ENCODE measurements at regions not wholly inside any gene's neighbourhood (a gene's known extent, or its start where the extent isn't known, plus 50 kb on each side); places are given as distances from the start of the nearest gene placed in this dataset.

- DNase-seq (ENCODE audit: low read depth), result peak; percentile 77
- peak; percentile 67 for TF ChIP-seq CTCF (IDR thresholded peaks at IDR 0.05; ENCODE audit: low read length, missing control alignments)
- H3K4me3 ChIP-seq (replicated peaks; ENCODE audit: low read depth, low read length), result no peak overlapping the region
Measured at GRCh38 chr3:161914703-161915417, 418.3 kb downstream of the OTOL1 start.

- H3K4me3 ChIP-seq (replicated peaks; ENCODE audit: low read depth, low read length), result no peak overlapping the region
- no peak for TF ChIP-seq CTCF (IDR thresholded peaks at IDR 0.05; ENCODE audit: low read length, missing control alignments)
- DNase-seq (ENCODE audit: low read depth), result no peak
Measured at GRCh38 chr3:161915418-161915750, 418.8 kb downstream of the OTOL1 start.

DNA sequence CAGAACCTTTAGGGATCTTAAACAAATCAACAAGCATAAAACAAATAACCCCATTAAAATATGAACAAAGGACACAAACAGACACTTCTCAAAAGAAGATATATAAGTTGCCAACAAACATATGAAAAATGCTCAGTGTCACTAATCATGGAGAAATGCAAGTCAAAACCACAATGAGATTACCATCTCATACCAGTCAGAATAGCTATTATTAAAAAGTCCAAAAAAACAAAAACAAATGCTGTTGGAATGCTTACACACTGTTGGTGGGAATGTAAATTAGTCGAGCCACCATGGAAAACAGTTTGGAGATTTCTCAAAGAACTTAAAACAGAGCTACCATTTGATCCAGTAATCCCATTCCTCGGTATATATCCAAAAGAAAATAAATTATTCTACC is 423.6 kb downstream of the OTOL1 start:
- no peak for DNase-seq (ENCODE audit: low read depth)
- TF ChIP-seq CTCF (IDR thresholded peaks at IDR 0.05; ENCODE audit: low read length, missing control alignments), result no peak
- no peak overlapping the region for H3K4me3 ChIP-seq (replicated peaks; ENCODE audit: low read depth, low read length)

DNA sequence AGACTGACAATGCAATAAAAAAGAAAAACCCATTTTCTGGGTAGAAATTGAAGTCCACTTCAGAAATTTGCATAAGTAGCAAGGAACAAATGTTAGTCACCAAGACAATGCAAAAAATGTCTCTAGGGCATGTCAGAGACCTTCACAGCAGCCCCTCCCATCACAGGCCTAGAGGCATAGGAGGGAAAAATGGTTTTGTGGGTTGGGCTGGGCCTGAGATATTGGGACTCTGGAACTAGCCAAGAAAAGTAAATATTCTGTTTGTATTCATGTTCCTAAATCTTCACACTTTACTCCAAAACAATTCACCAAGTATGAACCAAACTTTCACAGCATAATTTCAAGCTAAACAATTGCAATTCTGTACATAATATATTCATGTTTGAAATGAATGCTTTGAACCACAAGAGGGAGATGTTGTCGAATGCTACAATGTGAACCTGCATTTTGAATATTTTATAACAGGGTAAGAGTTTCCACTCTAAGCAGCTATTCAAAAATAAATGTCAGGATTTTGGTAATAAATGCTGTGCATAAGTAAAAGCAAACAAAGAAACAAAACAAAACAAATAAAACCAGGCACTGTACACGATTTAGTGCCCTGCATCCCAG is 429.2 kb downstream of the OTOL1 start:
- no peak overlapping the region for H3K4me3 ChIP-seq (replicated peaks; ENCODE audit: low read depth, low read length)
- peak; percentile 14 for TF ChIP-seq CTCF (IDR thresholded peaks at IDR 0.05; ENCODE audit: low read length, missing control alignments)
- no peak for DNase-seq (ENCODE audit: low read depth)

- TF ChIP-seq CTCF (IDR thresholded peaks at IDR 0.05; ENCODE audit: low read length, missing control alignments), result no peak
- H3K4me3 ChIP-seq (replicated peaks; ENCODE audit: low read depth, low read length), result no peak overlapping the region
- DNase-seq (ENCODE audit: low read depth), result no peak
Measured at GRCh38 chr3:161927131-161927530, 430.5 kb downstream of the OTOL1 start.

GRCh38 chr3:161939918-161940620 is 443.5 kb downstream of the OTOL1 start:
- TF ChIP-seq CTCF (IDR thresholded peaks at IDR 0.05; ENCODE audit: low read length, missing control alignments), result no peak
- no peak overlapping the region for H3K4me3 ChIP-seq (replicated peaks; ENCODE audit: low read depth, low read length)
- DNase-seq (ENCODE audit: low read depth), result no peak
